Neural cell (in vitro differentiated cells): ENCODE measurements at regions not wholly inside any gene's neighbourhood (a gene's known extent, or its start where the extent isn't known, plus 50 kb on each side); places are given as distances from the start of the nearest gene placed in this dataset.

ENCODE experiments used
- EP300 ChIP-seq: fragments of 450-650 bp; conservative IDR thresholded peaks from 2 replicates; pipeline ENCODE4 v1.6.1; 2014; ENCODE audit warnings: antibody characterized with exemption, mild to moderate bottlenecking, moderate library complexity; ENCODE audit not compliant: poor library complexity, severe bottlenecking
- RAD21 ChIP-seq: fragments of 450-650 bp; conservative IDR thresholded peaks from 2 replicates; pipeline ENCODE4 v1.6.1; 2014; ENCODE audit warnings: antibody characterized with exemption, mild to moderate bottlenecking, moderate library complexity

DNA sequence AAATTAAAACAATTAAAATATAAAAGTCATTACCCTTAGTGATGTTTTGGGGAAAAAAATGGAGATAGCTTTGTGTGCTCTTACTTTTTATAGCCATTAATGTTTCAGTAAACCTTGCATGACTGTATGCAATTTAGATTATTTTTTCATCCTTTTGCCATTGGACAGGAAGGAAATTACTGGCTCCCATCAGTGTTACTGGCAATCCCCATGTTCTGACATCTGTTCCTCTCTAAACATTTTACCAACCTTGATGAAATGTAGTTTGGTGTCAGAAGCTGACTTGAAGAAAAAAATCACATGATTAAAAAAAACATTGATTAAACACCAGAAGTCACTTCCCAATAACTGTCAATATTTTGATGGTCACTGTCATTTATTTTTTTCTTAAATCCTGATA lies 52.3 kb upstream of the ZNF536 start:
- no peak for TF ChIP-seq EP300
- no peak for TF ChIP-seq RAD21
